Lower leg skin (tissue), 3 donors: ENCODE measurements at regions not wholly inside any gene's neighbourhood (a gene's known extent, or its start where the extent isn't known, plus 50 kb on each side); places are given as distances from the start of the nearest gene placed in this dataset.

ENCODE experiments used
- POLR2A ChIP-seq, 2 donors: fragments of 450-650 bp; IDR thresholded peaks; one replicate each; pipeline ENCODE4 v1.6.1; 2016 to 2017; ENCODE audit warnings: antibody characterized with exemption in 2 of 2, mild to moderate bottlenecking in 1 of 2, moderate library complexity in 1 of 2
- TF ChIP-seq, protein P1 (sequence below), 3 donors: fragments of 450-650 bp; IDR thresholded peaks; one replicate each; pipeline ENCODE4 v1.5.1; 2016; ENCODE audit warnings: antibody characterized with exemption in 3 of 3, mild to moderate bottlenecking in 3 of 3, moderate library complexity in 2 of 3

DNA sequence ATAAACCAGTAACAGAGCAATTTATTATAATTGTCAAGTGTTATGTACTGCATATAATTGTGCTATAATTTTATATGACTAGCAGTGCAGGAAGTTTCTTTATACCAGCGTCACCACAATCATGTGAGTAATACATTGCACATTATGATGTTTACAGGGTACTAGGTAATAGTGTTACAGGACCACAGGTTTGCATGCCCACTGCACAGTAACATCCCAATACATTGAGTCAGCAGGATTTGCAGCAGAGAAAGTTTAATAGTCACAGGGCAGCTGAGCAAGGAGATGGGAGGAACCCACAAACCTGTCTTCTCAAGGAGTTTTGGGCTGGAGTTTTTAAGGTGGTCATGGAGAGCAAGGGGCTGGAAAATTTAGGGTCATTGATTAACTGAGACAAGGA lies 1042.9 kb upstream of the ACVR2A start:
- TF ChIP-seq, protein P1, sequence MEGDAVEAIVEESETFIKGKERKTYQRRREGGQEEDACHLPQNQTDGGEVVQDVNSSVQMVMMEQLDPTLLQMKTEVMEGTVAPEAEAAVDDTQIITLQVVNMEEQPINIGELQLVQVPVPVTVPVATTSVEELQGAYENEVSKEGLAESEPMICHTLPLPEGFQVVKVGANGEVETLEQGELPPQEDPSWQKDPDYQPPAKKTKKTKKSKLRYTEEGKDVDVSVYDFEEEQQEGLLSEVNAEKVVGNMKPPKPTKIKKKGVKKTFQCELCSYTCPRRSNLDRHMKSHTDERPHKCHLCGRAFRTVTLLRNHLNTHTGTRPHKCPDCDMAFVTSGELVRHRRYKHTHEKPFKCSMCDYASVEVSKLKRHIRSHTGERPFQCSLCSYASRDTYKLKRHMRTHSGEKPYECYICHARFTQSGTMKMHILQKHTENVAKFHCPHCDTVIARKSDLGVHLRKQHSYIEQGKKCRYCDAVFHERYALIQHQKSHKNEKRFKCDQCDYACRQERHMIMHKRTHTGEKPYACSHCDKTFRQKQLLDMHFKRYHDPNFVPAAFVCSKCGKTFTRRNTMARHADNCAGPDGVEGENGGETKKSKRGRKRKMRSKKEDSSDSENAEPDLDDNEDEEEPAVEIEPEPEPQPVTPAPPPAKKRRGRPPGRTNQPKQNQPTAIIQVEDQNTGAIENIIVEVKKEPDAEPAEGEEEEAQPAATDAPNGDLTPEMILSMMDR (IDR thresholded peaks at IDR 0.05), result no peak
- no peak for TF ChIP-seq POLR2A (IDR thresholded peaks at IDR 0.05)
